H9 (cell line): ENCODE measurements at regions not wholly inside any gene's neighbourhood (a gene's known extent, or its start where the extent isn't known, plus 50 kb on each side); places are given as distances from the start of the nearest gene placed in this dataset.

Experiments
- DNase-seq: peaks from one replicate; pipeline ENCODE4 v3.0.0-alpha.2; 2017
- H2AFZ ChIP-seq: one replicate; pipeline ENCODE4 v1.6.1; 2013; ENCODE audit warnings: mild to moderate bottlenecking, low read length, control low read depth, moderate library complexity
- H2AK5ac ChIP-seq: 2 replicates; pipeline ENCODE4 v1.6.1; 2013; ENCODE audit warnings: low read length, control low read depth, mixed read lengths; ENCODE audit not compliant: insufficient read length
- H2BK120ac ChIP-seq: one replicate; pipeline ENCODE4 v1.6.1; 2013; ENCODE audit warnings: low read depth, mild to moderate bottlenecking, low read length, control low read depth, inconsistent platforms; ENCODE audit not compliant: poor library complexity, severe bottlenecking
- H2BK12ac ChIP-seq: 2 replicates; pipeline ENCODE4 v1.6.1; 2013; ENCODE audit warnings: low read length, control low read depth, mixed read lengths, low read depth; ENCODE audit not compliant: insufficient read length
- H2BK15ac ChIP-seq: 2 replicates; pipeline ENCODE4 v1.6.1; 2013; ENCODE audit warnings: low read depth, low read length, control low read depth
- H2BK20ac ChIP-seq: one replicate; pipeline ENCODE4 v1.6.1; 2013; ENCODE audit warnings: low read depth, mild to moderate bottlenecking, low read length, control low read depth, inconsistent platforms; ENCODE audit not compliant: poor library complexity, severe bottlenecking
- H2BK5ac ChIP-seq: 2 replicates; pipeline ENCODE4 v1.6.1; 2013; ENCODE audit warnings: low read length, control low read depth, mixed read lengths; ENCODE audit not compliant: insufficient read length
- H3K14ac ChIP-seq: 2 replicates; pipeline ENCODE4 v1.6.1; 2013; ENCODE audit warnings: low read length, control low read depth; ENCODE audit not compliant: insufficient read depth
- H3K18ac ChIP-seq: 2 replicates; pipeline ENCODE4 v1.6.1; 2013; ENCODE audit warnings: low read depth, mild to moderate bottlenecking, mixed read lengths, low read length, control low read depth; ENCODE audit not compliant: insufficient read length
- H3K23ac ChIP-seq: 2 replicates; pipeline ENCODE4 v1.6.1; 2013; ENCODE audit warnings: low read length, control low read depth, mixed read lengths, low read depth; ENCODE audit not compliant: insufficient read length
- H3K23me2 ChIP-seq: 2 replicates; pipeline ENCODE4 v1.6.1; 2013; ENCODE audit warnings: low read depth, mild to moderate bottlenecking, mixed read lengths, low read length, control low read depth; ENCODE audit not compliant: insufficient read length, poor library complexity, severe bottlenecking
- H3K27ac ChIP-seq: 2 replicates; pipeline ENCODE4 v1.5.1; 2013; ENCODE audit warnings: low read length, control low read depth, mixed read lengths, low read depth; ENCODE audit not compliant: insufficient read length
- H3K27me3 ChIP-seq: 2 replicates; pipeline ENCODE4 v1.6.1; 2013; ENCODE audit warnings: low read length, control low read depth, inconsistent platforms; ENCODE audit not compliant: insufficient read depth
- H3K4ac ChIP-seq: 2 replicates; pipeline ENCODE4 v1.6.1; 2013; ENCODE audit warnings: low read depth, mild to moderate bottlenecking, control low read depth, inconsistent platforms, low read length, moderate library complexity
- H3K4me1 ChIP-seq: 2 replicates; pipeline ENCODE4 v1.6.1; 2013; ENCODE audit warnings: low read length, control low read depth, inconsistent platforms; ENCODE audit not compliant: insufficient read depth
- H3K4me2 ChIP-seq: 2 replicates; pipeline ENCODE4 v1.6.1; 2013; ENCODE audit warnings: low read length, control low read depth, mixed read lengths; ENCODE audit not compliant: insufficient read length, insufficient read depth
- H3K56ac ChIP-seq: 2 replicates; pipeline ENCODE4 v1.6.1; 2013; ENCODE audit warnings: low read depth, mild to moderate bottlenecking, mixed read lengths, low read length, control low read depth; ENCODE audit not compliant: insufficient read length
- H3K79me1 ChIP-seq: 2 replicates; pipeline ENCODE4 v1.6.1; 2013; ENCODE audit warnings: low read depth, mild to moderate bottlenecking, moderate library complexity, low read length, control low read depth, inconsistent platforms; ENCODE audit not compliant: insufficient read depth, poor library complexity, severe bottlenecking
- H3K79me2 ChIP-seq: 2 replicates; pipeline ENCODE4 v1.6.1; 2013; ENCODE audit warnings: low read length, control low read depth, inconsistent platforms; ENCODE audit not compliant: insufficient read depth
- H3K9ac ChIP-seq: 2 replicates; pipeline ENCODE4 v1.6.1; 2013; ENCODE audit warnings: low read length, control low read depth, mixed read lengths; ENCODE audit not compliant: insufficient read length; ENCODE audit errors: extremely low read depth
- H3K9me3 ChIP-seq: one replicate; pipeline ENCODE4 v1.6.1; 2013; ENCODE audit warnings: low read depth, low read length, inconsistent platforms; ENCODE audit not compliant: control insufficient read depth
- H3T11ph ChIP-seq: one replicate; pipeline ENCODE4 v1.6.1; 2013; ENCODE audit warnings: mild to moderate bottlenecking, low read length, control low read depth, inconsistent platforms
- H4K20me1 ChIP-seq: one replicate; pipeline ENCODE4 v1.6.1; 2013; ENCODE audit not compliant: control insufficient read depth, insufficient read length, insufficient read depth
- H4K5ac ChIP-seq: 2 replicates; pipeline ENCODE4 v1.6.1; 2013; ENCODE audit warnings: low read depth, mild to moderate bottlenecking, mixed read lengths, low read length, control low read depth; ENCODE audit not compliant: insufficient read length
- H4K8ac ChIP-seq: replicated peaks from 2 replicates; pipeline ENCODE4 v1.6.1; 2013; ENCODE audit warnings: low read length, control low read depth, mixed read lengths, low read depth; ENCODE audit not compliant: insufficient read length
- H4K91ac ChIP-seq: 2 replicates; pipeline ENCODE4 v1.6.1; 2013; ENCODE audit warnings: low read depth, mild to moderate bottlenecking, moderate library complexity, mixed read lengths, low read length, control low read depth; ENCODE audit not compliant: insufficient read length
- H3K27ac Mint-ChIP-seq, 3 experiments: 2 replicates in 2 of 3; 3 replicates in 1 of 3; pipeline ENCODE4 v1.8.0; 2020 to 2021; ENCODE audit warnings: mixed read lengths in 3 of 3, mild to moderate bottlenecking in 1 of 3, moderate library complexity in 1 of 3
- H3K27me3 Mint-ChIP-seq: 2 replicates; pipeline ENCODE4 v1.8.0; 2021; ENCODE audit warnings: low read depth, mild to moderate bottlenecking, moderate library complexity, mixed read lengths
- H3K36me3 Mint-ChIP-seq, 3 experiments: 2 replicates in 2 of 3; 3 replicates in 1 of 3; pipeline ENCODE4 v1.8.0; 2020 to 2021; ENCODE audit warnings: low read depth in 3 of 3, mixed read lengths in 3 of 3; ENCODE audit not compliant: insufficient read depth in 1 of 3
- H3K4me1 Mint-ChIP-seq, 2 experiments: 2 replicates each; pipeline ENCODE4 v1.8.0; 2020; ENCODE audit warnings: mixed read lengths in 2 of 2
- H3K4me3 Mint-ChIP-seq, 2 experiments: 2 replicates in 1 of 2; 3 replicates in 1 of 2; pipeline ENCODE4 v1.8.0; 2020 to 2021; ENCODE audit warnings: mild to moderate bottlenecking in 2 of 2, mixed read lengths in 2 of 2, moderate library complexity in 1 of 2
- H3K9me3 Mint-ChIP-seq, 2 experiments: 2 replicates in 1 of 2; 3 replicates in 1 of 2; pipeline ENCODE4 v1.8.0; 2020; ENCODE audit warnings: mild to moderate bottlenecking in 2 of 2, mixed read lengths in 2 of 2, moderate library complexity in 1 of 2
- WGBS: extraction: QIAGEN DNeasy Blood & Tissue Kit; methylation state at CpG from one replicate; pipeline ENCODE4 v1.1.7; 2013; ENCODE audit warnings: missing lambda C conversion rate, low lambda C conversion rate, mixed read lengths; ENCODE audit not compliant: insufficient read length; ENCODE audit errors: extremely low coverage; 5-methylcytosine and 5-hydroxymethylcytosine counted together
- TF ChIP-seq, protein P1 (sequence below): fragments of 200-600 bp; sonication (generic); conservative IDR thresholded peaks from 3 replicates; pipeline ENCODE4 v1.8.0; 2021; ENCODE audit warnings: antibody characterized with exemption, mild to moderate bottlenecking

DNA sequence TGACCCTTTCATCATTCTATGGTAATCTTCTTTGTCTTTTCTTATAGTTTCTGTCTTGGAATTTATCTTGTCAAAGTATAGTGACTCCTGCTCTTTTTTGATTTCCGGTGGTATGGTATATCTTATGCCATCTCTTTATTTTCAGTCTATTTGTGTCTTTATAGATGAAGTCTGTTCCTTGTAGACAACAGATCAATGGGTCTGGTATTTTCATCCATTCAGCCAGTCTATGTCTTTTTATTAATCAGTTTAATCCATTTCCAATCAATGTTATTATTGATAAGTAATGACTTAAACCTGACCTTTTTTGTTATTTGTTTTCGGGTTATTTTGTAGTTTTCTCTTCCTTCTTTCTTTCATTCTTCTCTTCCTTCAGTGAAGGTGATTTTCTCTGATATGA, 495.9 kb upstream of the PCDH9 start:
- H3K23me2 ChIP-seq = no peaks in the 10 kb centered on the region
- DNase-seq = no peak
- H3K27ac Mint-ChIP-seq = no peak overlapping the region
- H3K4me1 Mint-ChIP-seq = no peaks in the 10 kb centered on the region; a peak in 1 of 4 replicates
- no peaks in the 10 kb centered on the region for H3K4me1 ChIP-seq
- no peak overlapping the region for H2AK5ac ChIP-seq
- H3K79me1 ChIP-seq = no peaks in the 10 kb centered on the region
- TF ChIP-seq, protein P1, sequence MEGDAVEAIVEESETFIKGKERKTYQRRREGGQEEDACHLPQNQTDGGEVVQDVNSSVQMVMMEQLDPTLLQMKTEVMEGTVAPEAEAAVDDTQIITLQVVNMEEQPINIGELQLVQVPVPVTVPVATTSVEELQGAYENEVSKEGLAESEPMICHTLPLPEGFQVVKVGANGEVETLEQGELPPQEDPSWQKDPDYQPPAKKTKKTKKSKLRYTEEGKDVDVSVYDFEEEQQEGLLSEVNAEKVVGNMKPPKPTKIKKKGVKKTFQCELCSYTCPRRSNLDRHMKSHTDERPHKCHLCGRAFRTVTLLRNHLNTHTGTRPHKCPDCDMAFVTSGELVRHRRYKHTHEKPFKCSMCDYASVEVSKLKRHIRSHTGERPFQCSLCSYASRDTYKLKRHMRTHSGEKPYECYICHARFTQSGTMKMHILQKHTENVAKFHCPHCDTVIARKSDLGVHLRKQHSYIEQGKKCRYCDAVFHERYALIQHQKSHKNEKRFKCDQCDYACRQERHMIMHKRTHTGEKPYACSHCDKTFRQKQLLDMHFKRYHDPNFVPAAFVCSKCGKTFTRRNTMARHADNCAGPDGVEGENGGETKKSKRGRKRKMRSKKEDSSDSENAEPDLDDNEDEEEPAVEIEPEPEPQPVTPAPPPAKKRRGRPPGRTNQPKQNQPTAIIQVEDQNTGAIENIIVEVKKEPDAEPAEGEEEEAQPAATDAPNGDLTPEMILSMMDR = no peak
- H3K27ac ChIP-seq = no peak overlapping the region
- H3K79me2 ChIP-seq = no peaks in the 10 kb centered on the region
- H3K27me3 Mint-ChIP-seq = no peaks in the 10 kb centered on the region
- no CpG with 5 or more reads among the region's 2 CpGs for WGBS
- H3K9me3 Mint-ChIP-seq = peaks cover 23 to 27% of the 10 kb centered on the region in 2 experiments
- H3K36me3 Mint-ChIP-seq = peaks cover 9 to 30% (median 15%) of the 10 kb centered on the region in 3 experiments
- no peak overlapping the region for H2BK20ac ChIP-seq
- no peaks in the 10 kb centered on the region for H3K27me3 ChIP-seq
- H2BK120ac ChIP-seq = no peak overlapping the region
- H3K23ac ChIP-seq = no peak overlapping the region
- no peaks in the 10 kb centered on the region for H4K20me1 ChIP-seq
- no peak overlapping the region for H2AFZ ChIP-seq
- no peak overlapping the region for H3K4ac ChIP-seq
- H2BK12ac ChIP-seq = no peak overlapping the region
- no peak overlapping the region for H3T11ph ChIP-seq
- H3K9me3 ChIP-seq = no peaks in the 10 kb centered on the region
- no peak overlapping the region for H4K5ac ChIP-seq
- no peak overlapping the region for H3K18ac ChIP-seq
- no peak overlapping the region for H4K91ac ChIP-seq
- H3K56ac ChIP-seq = no peak overlapping the region
- no peak overlapping the region for H3K4me3 Mint-ChIP-seq
- H2BK5ac ChIP-seq = no peak overlapping the region
- no peak overlapping the region for H3K9ac ChIP-seq
- H2BK15ac ChIP-seq = no peak overlapping the region
- H4K8ac ChIP-seq = no peak overlapping the region
- no peak overlapping the region for H3K4me2 ChIP-seq
- no peak overlapping the region for H3K14ac ChIP-seq
